ENCODE measurements at regions not wholly inside any gene's neighbourhood (a gene's known extent, or its start where the extent isn't known, plus 50 kb on each side); places are given as distances from the start of the nearest gene placed in this dataset.
"Not testable (repeated sequence)": the region's sequence is repeated elsewhere in the genome, so short reads cannot be mapped to it uniquely, and the experiment has no call there.

DNA sequence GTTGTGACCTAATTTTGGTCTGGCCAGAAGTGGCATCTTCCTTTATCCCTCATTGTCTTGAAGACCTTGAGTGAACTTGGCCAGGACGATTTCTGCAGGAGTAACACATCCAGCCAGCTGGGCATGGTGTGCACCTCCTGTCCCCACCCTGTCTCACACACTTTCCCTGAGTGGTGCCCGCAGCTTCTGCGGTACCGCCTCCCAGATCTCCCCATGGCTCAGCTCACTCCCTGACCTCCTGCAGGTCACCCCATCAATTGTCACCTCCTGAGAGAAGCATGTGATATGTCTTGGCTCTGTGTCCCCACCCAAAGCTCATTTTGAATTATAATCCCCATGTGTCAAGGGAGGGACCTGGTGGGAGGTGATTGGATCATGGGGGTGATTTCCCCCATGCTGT is 50.2 kb upstream of the TP53I11 start:
- DNase-seq: no peak

DNA sequence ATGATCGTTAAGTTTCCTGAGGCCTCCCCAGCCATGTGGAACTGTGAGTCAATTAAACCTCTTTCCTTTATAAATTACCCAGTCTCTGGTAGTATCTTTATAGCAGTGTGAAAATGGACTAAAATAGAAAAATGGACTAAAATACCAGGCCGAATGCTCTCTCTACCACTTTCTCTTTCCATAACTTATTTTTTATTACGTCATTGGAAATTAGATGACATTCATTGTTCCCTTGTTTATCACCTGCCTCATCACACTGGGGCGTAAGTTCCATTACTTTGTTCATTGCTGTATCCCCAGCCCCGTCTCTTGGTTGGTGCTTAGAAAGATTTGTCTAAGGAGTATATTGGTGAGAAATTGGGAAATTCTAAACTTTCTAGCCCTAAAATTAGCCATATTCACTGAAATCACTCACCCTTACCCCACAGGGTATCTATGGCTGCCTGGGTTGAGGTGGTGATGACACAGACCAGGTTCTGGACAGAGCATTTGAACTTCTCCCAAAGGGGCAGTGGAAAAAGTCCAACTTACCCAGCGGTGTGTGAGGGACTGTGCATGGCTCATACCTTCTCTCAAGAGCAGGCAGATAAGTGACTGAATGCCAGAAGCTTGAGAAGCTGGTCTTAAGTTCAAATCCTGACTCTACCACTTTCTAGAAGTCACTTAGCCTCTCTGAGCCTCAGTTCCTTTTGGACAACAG is 50.9 kb upstream of the TP53I11 start:
- no peak for DNase-seq

DNA sequence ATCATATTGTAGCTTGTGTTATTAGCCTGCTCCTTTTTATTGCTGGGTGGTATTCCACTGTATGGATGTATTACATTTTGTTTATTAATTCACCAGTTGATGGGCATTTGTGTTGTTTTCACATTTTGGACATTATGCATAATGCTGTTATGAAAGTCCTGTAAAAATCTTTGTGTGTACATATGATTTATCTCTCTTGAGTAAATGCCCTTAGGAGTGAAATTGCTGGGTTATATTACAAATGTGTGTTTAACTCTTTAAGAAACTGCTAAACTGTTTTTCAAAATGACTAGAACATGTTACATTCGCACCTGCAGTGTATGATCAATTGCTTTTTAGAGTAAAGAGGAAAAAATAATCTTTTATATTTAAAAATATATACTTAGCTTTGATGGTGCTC is 54.4 kb upstream of the TP53I11 start:
- DNase-seq: no peak

DNA sequence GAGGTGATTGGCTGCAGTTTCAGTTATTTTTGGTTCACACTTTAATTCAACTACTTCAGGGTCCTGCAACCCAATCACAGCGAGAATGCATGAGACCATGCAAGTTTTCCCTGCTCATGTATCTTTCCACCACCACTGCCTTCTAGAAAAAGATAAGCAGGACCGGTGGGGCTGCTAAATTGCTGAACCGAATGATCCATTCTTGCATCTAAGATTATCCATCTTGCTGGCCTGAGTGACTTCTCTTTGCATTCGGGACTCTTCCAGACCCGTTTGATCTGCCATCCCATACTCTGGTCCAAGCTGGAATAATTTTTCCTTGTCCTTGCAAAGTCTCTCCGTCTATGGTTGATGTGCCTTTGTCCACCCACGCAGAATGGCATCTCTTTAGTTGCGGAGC is 56.3 kb upstream of the TP53I11 start:
- no peak for DNase-seq

DNA sequence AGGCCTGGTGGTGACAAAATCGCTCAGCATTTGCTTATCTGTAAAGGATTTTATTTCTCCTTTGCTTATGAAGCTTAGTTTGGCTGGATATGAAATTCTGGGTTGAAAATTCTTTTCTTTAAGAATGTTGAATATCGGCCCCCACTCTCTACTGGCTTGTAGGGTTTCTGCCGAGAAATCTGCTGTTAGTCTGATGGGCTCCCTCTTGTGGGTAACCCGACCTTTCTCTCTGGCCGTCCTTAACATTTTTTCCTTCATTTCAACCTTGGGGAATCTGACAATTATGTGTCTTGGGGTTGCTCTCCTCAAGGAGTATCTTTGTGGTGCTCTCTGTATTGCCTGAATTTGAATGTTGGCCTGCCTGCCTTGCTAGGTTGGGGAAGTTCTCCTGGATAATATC is 65.3 kb upstream of the TP53I11 start:
- not testable (repeated sequence) for DNase-seq

DNA sequence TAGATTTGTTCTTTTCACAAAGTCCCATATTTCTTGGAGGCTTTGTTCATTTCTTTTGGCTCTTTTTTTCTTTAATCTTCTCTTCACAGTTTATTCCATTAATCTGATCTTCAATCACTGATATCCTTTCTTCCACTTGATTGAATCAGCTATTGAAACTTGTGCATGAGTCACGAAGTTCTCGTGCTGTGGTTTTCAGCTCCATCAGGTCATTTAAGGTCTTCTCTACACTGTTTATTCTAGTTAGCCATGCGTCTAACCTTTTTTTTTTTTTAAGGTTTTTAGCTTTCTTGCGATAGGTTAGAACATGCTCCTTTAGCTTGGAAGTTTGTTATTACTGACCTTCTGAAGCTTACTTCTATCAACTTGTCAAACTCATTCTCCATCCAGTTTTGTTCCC is 65.8 kb upstream of the TP53I11 start:
- DNase-seq: not testable (repeated sequence)

DNA sequence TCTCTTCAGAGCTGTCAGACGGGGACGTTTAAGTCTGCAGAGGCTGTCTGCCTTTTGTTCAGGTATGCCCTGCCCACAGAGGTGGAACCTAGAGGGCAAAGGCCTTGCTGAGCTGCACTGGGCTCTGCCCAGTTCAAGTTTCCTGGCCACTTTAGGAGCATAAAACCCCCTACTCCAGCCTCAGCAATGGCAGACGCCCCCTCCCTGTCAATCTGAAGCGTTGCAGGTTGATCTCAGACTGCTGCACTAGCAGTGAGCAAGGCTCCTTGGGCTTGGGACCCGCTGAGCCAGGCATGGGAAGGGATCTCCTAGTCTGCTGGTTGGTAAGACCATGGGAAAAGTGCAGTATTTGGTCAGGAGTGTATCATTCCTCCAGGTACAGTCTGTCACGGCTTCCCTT is 66.6 kb upstream of the TP53I11 start:
- no peak for DNase-seq

DNA sequence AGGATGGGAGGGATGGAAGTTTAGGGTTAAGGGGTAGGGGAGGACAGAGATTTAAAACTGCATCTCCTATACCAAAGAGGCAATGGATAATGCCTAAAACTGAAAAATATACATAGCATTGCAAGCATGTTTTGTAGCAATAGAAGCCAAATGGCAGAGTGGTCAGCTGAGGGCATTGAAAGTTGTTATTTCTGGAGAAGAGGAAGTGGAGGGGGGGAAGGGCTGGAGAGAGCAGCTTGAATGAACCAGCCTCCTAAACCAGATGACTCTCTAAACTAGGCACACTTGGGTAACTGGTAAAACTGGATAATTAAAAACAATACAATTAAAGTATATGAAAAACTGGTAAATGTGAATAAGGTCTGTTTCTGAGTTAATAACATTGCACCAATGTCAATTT is 70.3 kb upstream of the TP53I11 start:
- no peak for DNase-seq

DNA sequence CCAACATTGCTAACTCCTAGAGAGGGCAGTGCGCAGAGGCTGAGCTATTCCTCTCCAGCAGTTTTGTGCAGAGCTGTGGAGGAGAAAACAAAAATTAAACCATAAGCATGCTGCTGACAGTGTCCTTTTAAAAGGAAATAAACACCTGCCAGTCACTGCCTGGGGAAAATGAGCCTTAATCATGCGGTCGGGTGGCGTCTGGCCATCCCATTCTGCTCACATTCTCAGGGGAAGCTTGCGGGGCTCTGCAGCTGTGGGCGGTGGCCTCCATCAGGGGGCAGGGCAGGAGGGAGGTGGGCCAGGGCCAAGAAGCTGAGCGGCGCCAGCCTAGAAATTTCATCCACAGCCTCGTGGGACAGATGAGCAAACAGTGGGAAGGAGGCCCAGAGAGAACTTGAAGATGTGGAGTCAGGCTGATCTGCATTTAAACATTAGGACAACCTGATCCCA is 71.0 kb upstream of the TP53I11 start:
- DNase-seq: no peak

DNA sequence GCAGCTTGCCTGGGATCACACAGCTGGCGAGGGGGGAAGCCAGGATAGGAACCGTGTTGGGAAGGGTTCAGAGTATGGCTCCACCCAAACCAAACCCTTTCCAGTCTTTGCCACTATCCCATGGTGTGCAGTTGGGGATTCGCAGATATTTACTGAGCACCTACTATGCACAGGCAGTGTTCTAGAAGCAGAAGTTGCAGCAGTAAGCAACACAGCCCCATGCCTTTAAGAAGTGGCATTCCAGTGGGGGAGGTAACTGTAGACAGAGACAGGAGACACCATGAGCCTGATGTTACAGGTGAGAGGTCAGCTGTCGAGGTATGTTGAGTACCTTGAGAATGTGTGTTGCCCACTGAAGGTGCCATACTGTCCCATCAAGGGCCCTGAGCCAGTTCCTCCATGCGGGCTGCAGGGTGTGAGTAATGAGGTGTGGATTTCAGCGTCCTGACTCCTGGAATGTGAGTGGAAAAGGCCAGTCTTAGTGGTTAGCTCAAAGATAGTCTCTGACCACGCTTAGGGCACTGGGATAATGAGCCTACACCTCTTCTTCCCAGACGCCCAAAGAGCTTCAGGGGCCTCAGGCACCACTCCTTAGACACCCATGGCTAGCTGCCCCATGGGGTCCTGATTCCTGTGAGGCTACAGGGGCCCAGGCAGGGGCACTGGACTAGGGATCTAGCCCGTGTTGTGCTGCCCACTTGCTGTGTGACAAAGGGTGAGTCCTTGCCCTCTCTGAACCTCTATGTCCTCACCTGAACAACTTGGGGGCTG is 71.8 kb upstream of the TP53I11 start:
- DNase-seq: no peak

DNA sequence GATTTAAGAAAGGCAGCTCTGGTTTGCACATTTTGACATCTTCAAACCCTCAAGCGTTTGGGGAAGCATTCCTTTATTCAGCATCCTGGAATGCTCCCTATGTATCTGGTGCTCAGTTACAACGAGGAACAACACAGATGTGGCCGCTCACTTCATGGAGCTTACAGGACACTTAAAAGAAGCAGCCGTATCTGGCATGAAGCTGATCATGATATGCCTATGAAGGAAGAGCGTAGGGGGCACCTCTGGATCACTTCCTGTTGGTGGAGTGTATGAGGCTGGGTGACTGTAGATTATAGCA is 72.3 kb upstream of the TP53I11 start:
- DNase-seq: no peak

DNA sequence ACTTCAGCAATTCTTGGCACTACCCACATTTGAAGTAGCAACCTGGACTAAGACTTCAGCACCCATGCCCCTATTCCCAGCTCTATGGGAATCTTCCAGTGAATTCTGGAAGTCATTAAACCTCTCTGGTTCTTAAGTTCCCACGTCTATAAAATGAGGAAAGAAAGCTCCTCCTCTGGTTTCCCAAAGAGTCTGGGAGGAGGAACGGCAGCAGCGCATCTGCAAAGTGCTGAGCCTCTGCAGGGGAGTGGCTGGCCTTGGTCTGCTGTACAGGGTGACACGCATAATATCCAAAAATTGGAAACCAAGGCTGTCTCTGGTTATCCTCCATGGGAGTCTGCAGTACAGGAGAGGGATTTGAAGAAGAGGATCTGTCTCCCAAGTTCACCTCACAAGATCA is 73.6 kb upstream of the TP53I11 start:
- no peak for DNase-seq

DNA sequence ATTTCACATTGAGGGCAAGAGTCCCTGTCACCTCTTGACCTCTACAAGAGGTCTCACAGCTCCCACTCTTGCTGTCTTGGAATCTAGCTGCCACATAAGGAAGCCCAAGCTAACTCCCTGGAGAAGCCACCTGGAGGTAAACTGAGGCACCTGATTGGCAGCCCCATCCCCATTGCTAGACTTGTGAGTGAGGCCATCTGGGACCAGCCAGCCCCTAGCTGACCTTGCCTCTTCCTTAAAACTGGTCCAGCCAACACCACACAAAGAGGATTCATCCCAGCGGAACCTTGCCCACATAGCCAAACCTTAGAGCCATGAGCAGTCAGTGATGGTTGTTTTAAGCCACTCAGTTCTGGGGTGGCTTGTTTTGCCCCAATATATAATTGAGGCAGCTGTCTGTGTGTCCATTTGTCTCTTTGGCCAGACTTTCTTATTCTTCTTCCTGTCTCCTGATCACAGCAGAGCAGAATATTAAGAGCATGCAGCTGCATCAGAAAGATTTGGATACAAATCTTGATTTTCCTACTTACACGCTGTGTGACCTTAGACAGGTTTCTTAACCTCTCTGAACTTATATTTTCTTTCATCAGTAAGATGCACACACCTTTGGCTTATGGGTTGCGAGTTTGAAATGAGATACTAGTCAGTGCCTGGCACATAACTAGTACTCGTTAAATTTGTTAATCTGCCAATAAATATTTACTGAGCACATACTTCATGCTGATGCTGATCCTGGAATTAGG is 74.3 kb upstream of the TP53I11 start:
- no peak for DNase-seq

DNA sequence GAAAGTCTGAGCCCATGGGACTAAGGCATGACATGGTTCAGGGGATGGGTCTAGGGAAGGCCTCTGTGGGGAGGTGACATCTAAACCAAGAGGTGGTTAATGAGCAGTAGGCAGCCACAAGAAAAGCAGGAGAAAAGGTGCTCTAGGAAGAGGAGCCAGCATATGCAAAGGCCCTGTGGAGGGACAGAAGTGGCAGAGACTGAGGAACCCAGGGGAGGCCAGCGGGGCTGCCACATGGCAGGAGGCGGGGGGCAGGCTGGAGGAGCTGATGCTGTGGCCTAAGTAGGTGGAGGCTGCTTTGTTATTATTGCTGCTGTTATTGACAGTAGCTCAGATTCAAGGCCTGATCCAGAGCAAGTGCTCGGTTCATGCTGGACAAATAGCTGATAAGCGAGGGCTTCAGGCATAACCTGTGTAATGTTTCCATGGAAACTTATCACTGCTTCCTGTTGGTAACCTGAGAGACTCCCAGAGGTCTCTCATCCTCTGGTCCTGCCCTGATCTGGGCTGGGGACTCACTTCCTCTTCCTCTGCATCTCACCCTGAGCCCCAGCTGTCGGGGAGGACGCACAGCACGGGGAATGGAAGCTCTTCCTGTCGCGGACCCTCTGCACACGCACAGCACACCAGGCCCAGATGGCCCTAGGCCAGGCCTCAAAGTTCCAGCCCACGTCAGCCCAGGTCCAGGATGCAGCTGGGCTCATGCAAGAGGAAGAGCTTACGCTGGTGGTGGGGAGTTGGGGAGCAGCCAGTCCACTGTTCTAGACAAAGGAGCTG is 75.2 kb upstream of the TP53I11 start:
- DNase-seq: no peak

DNA sequence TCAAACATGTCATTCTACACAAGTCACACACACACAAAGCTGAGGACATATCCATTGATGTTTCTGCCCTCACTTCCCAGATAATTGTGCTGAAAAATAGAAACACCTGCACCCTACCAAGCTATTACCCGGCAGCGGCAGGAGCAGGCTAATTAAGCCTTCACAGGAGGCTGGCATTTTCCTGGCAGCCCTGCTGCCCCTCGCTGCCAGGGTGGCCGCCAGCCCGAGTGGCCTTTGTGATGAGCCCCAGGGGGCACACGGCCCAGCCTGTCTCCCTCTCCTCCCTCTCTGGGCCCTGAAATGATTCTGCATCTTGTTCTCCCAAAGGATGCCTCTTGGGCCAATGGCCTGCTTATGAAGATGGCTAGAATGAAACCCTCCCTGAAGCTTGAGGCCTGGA is 76.2 kb upstream of the TP53I11 start:
- no peak for DNase-seq

DNA sequence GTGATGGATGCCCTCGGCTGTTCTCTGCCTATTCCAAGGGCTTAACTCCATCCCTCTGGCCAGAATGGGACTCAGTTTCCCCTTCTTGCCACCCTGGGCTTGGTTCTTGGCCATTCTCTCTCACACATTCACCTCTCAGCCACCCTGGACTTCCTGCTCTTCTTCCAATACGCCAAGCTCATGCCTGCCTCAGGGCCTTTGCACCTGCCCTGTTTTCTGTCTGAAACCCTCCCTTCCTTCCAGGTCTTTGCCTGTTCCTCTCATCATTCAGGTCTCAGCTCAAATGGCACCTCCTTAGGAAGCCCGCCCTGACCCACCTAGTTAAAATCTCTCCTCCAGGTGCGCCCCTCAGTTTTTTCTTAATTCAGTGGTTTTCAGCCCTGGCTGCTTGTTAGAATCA is 76.6 kb upstream of the TP53I11 start:
- no peak for DNase-seq

DNA sequence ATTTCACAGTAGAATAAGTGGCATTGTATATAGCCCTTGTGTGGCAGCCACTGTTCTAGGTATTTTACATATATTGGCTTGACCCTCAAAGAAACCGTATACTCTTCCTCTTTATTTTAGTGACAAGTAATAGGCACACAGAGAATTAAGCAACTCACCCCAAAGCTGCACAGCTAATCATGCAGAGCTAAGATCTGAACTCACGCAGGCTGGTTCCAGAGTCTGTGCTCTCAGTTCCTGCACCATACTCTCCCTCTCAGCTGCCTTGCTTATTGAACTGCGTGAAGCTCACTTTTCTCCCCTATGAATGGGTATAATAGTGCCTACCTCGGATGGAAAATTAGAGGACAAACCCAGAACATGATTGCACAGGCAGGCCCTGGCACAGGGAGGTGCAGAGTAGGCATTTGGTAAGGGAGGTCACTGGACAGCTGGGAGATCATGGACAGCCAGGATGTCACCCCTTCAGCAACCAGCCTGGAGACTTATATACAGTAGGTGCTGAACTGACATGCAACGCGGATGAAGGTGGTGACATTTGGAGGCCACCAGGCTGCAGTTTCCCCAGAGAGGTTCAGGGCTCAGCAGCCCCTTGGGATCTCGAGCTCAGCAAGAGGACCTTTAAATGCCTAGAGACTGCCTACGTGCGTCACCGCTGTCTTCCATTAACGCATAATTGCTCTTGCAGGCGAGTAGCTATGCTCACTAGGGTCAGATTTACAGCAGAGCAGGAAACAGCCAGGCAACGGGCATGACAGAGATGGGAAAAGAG is 78.4 kb upstream of the TP53I11 start:
- DNase-seq: no peak

DNA sequence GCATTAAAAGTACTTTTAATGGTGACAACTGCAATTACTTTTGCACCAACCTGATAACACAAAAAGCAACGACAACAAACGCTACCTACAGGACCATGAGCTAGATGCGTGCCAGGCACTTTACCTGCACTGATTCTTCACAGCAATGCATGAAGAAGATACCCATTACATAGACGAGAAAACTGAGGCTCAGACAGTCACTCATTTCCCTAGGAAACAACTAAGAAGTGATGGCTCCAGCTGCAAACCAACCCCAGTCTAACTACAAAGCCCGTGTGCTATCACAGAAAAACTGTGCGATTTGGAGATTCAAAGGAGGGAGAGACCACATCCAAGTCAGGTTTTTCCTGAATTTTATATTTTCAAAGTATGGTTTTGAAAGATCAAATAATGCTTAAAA is 80.1 kb upstream of the TP53I11 start:
- no peak for DNase-seq

DNA sequence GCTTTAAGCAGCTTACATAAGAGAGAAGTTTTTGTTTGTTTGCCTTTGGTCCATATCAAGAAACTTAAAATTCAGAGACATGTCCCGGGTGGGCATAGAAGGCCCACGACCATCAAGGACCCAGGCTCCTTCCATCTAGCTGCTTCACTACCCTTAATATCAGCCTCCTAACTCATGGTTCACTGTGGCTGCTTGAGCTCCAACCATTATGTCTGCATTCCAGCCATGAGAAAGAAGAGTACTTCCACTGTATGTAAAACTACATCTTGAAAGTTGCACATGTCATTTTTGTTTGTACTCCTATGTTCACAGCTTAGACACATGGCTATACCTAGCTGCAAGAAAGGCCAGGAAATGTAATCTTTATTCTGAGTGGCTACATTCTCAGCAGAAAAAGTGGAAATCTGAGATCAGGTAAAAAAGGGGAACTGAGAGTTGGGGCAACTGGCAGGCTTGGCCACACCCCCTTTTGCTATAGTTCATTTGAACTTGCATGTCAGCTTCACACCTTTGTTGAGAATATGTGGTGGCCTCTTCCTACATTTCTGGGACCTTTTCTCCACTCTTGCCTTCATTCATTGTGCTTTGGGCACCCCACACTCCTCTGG is 81.3 kb upstream of the TP53I11 start:
- DNase-seq: no peak

DNA sequence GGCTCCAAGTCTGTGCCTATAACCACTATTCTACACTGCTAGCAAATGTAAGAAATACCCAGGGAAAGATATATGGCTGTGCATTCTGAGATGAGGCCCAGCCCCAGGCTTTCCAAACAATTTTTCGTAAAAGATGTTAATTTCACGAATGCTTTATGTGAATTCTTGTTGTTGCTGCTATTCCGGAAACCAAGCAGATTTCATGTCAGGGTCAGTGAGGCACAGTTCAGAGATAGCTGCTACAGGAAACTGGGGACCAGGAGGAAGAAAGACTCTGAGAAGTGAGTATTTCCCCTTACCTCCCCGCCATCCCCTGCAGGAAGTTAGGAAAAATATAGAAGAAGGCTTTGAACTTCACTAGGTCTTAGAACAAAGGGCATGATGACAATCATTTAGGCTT is 84.7 kb upstream of the TP53I11 start:
- no peak for DNase-seq

DNA sequence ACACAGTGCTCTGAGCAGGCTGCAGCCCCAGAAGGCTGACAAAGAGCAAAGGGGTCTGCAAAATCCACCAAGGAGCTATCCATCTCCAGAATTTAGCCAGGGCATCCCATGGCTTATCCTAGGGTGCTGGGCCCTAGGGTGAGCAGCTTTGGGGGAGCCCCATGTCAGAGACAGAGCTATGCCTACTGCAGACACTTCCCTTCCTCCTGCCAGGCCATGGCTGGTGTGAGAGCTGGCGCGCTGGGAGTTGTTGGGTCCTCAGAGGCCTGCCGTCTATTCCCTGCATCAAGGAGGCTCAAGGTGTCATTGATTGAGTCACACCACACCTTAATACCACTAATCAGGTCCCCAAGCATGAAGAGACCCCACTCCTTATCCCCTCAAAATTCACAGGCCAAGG is 85.3 kb upstream of the TP53I11 start:
- DNase-seq: no peak

DNA sequence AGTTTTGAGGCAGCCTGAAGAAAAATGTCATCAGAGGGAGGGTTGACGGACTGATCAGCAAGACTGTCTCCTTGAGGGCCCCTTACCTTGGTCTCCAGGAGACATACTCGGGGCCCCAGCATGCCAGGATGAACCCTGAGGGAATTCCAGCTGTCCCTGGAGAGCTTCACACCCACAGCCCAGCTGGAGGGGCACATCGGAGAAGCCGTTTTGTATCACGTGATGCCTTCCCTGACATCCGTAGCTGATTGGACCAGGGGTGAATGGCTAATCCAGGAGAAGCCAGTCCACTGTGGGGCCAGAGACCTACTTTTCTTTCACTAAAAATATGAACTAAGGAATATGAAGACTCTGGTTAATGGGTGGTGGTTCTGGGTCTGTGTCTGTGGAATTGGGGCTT is 86.0 kb upstream of the TP53I11 start:
- no peak for DNase-seq
